ENCODE measurements at regions not wholly inside any gene's neighbourhood (a gene's known extent, or its start where the extent isn't known, plus 50 kb on each side); places are given as distances from the start of the nearest gene placed in this dataset.

- ATAC-seq (no peak), DNase-seq (ENCODE audit: low spot score) (peak; percentile 26)
- intact Hi-C loops (cut with DNase I) = no loop called here
These were observed 117.4 kb upstream of the RTL1 start for GRCh38 chr14:101020834-101021370.

GRCh38 chr14:101022121-101022520 lies 118.6 kb upstream of the RTL1 start:
- peak; percentile 18 for DNase-seq (ENCODE audit: low spot score)
- ATAC-seq = no peak
- intact Hi-C loops (cut with DNase I) = no loop called here

GRCh38 chr14:101022916-101023435 lies 119.5 kb upstream of the RTL1 start:
- ATAC-seq (no peak), DNase-seq (ENCODE audit: low spot score) (peak; percentile 15)
- intact Hi-C loops (cut with DNase I) = no loop called here

- ATAC-seq (no peak), DNase-seq (ENCODE audit: low spot score) (no peak)
- intact Hi-C loops (cut with DNase I) = no loop called here
These were observed 121.2 kb upstream of the RTL1 start for GRCh38 chr14:101024686-101025085.

GRCh38 chr14:101025131-101025530 lies 121.6 kb upstream of the RTL1 start:
- no peak for ATAC-seq
- peak; percentile 25 for DNase-seq (ENCODE audit: low spot score)
- intact Hi-C loops (cut with DNase I) = no loop called here

GRCh38 chr14:101025696-101026095 lies 122.2 kb upstream of the RTL1 start:
- intact Hi-C loops (cut with DNase I) = no loop called here
- DNase-seq (ENCODE audit: low spot score) (peak; percentile 38), ATAC-seq (no peak)

- DNase-seq (ENCODE audit: low spot score) (peak; percentile 27), ATAC-seq (no peak)
- intact Hi-C loops (cut with DNase I) = no loop called here
These were observed 122.8 kb upstream of the RTL1 start for GRCh38 chr14:101026341-101026740.

GRCh38 chr14:101027291-101027690 lies 123.8 kb upstream of the RTL1 start:
- peak; percentile 13 for DNase-seq (ENCODE audit: low spot score)
- no peak for ATAC-seq
- intact Hi-C loops (cut with DNase I) = no loop called here

- DNase-seq (ENCODE audit: low spot score) = peak; percentile 31
- ATAC-seq = no peak
- intact Hi-C loops (cut with DNase I) = no loop called here
These were observed 124.4 kb upstream of the RTL1 start for GRCh38 chr14:101027966-101028365.

- peak; percentile 31 for DNase-seq (ENCODE audit: low spot score)
- intact Hi-C loops (cut with DNase I) = no loop called here
- ATAC-seq = no peak
These were observed 125.6 kb upstream of the RTL1 start for GRCh38 chr14:101028971-101029667.

- DNase-seq (ENCODE audit: low spot score) (peak; percentile 45), ATAC-seq (no peak)
- intact Hi-C loops (cut with DNase I) = no loop called here
These were observed 126.3 kb upstream of the RTL1 start for GRCh38 chr14:101029668-101030290.

GRCh38 chr14:101030586-101030985 lies 127.1 kb upstream of the RTL1 start:
- ATAC-seq = no peak
- DNase-seq (ENCODE audit: low spot score) = peak; percentile 23
- intact Hi-C loops (cut with DNase I) = no loop called here

GRCh38 chr14:101031186-101031585 lies 127.7 kb upstream of the RTL1 start:
- peak; percentile 28 for DNase-seq (ENCODE audit: low spot score)
- ATAC-seq = no peak
- intact Hi-C loops (cut with DNase I) = no loop called here

GRCh38 chr14:101031721-101032120 lies 128.2 kb upstream of the RTL1 start:
- ATAC-seq = no peak
- DNase-seq (ENCODE audit: low spot score) = peak; percentile 47
- intact Hi-C loops (cut with DNase I) = no loop called here

GRCh38 chr14:101032433-101032832 lies 128.9 kb upstream of the RTL1 start:
- intact Hi-C loops (cut with DNase I) = no loop called here
- DNase-seq (ENCODE audit: low spot score) (no peak), ATAC-seq (no peak)

GRCh38 chr14:101033006-101033405 lies 129.5 kb upstream of the RTL1 start:
- DNase-seq (ENCODE audit: low spot score) = peak; percentile 21
- intact Hi-C loops (cut with DNase I) = no loop called here
- ATAC-seq = no peak

- ATAC-seq = no peak
- peak; percentile 48 for DNase-seq (ENCODE audit: low spot score)
- intact Hi-C loops (cut with DNase I) = no loop called here
These were observed 130.1 kb upstream of the RTL1 start for GRCh38 chr14:101033446-101034165.

GRCh38 chr14:101034986-101035385 lies 131.5 kb upstream of the RTL1 start:
- ATAC-seq (no peak), DNase-seq (ENCODE audit: low spot score) (peak; percentile 48)
- intact Hi-C loops (cut with DNase I) = no loop called here

GRCh38 chr14:101035466-101036225 lies 132.1 kb upstream of the RTL1 start:
- DNase-seq (ENCODE audit: low spot score) (peak; percentile 33), ATAC-seq (no peak)

More at GRCh38 chr14:101035466-101036225, 132.1 kb upstream of the RTL1 start:
- intact Hi-C loops (cut with DNase I) = no loop called here
